Left cardiac atrium (tissue), 4 donors: ENCODE measurements at regions not wholly inside any gene's neighbourhood (a gene's known extent, or its start where the extent isn't known, plus 50 kb on each side); places are given as distances from the start of the nearest gene placed in this dataset.

Experiments
- ATAC-seq, 2 donors: fragments of 200-7000 bp; cut with Tn5 transposase; one replicate each; pipeline ENCODE4 v1.9.1; 2020; ENCODE audit warnings: mild to moderate bottlenecking in 2 of 2, moderate library complexity in 2 of 2
- DNase-seq: peaks from one replicate; pipeline ENCODE4 v3.0.0-alpha.2; 2020
- intact Hi-C, 2 donors: fragments of 100-400 bp; cut with DNase I; formaldehyde crosslinking; loops; one replicate each; pipeline versions ENCODE4 v1.14.1 to v1.15.1; 2022 to 2023
- donor health status: DM: no; HTN: yes; CAD: no.
- donor health status: DM: no; HTN: yes; CAD: no; lungs with severe emphysema.
- donor health status: DM: yes; HTN: yes; CAD: no.
- donor health status: Dilated cardiomyopathy.

DNA sequence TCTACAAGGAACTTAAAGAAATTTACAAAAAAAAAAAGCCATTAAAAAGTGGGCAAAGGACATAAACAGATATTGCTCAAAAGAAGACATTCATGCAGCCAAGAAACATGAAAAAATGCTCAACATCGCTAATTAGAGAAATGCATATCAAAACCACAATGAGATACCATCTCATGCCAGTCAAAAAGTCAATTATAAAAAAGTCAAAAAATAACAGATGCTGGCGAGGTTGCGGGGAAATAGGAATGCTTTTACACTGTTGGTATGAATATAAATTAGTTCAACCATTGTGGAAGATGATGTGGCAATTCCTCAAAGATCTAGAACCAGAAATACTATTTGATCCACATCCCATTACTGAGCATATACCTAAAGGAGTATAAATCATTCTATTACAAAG lies 411.9 kb upstream of the MARCKS start:
- intact Hi-C loops = no loop called here
- no peak for ATAC-seq
- no peak for DNase-seq

DNA sequence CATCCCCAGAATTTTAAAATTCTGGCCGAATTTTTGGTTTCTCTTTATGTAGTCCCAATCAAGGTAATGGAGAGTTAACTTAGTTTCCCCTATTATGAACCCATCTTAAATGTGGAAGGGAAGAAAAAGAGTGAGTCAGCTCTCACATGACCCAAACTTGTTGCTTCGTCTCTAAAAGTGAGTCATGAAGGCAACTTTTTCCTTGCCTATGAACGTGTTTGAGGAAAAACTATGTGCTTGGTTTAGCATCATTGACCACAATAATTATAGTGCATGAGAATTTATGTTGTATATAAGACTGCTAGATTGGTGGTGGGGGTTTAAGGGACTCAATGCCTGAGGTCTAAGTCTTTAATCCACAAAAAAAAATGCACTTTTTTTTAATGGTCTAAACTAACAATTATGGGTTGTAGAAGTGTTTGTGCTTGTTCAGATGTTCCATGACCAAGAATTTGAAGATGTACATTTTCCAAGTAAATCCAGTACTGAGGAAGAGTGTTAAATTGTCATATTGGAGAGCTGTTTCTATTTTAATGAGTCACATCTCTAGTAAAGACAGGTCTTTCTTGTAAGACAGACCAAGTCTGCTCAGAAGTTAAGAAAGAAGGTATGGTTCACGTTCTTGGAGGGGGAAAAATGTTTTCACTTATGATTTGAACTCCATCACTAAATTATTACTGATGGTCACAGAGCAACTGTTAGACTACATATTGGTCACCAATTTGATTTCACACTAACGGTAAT lies 409.9 kb upstream of the MARCKS start:
- DNase-seq (no peak), ATAC-seq (peak in 1 of 2 donors; percentile 72)
- intact Hi-C loops = no loop called here

DNA sequence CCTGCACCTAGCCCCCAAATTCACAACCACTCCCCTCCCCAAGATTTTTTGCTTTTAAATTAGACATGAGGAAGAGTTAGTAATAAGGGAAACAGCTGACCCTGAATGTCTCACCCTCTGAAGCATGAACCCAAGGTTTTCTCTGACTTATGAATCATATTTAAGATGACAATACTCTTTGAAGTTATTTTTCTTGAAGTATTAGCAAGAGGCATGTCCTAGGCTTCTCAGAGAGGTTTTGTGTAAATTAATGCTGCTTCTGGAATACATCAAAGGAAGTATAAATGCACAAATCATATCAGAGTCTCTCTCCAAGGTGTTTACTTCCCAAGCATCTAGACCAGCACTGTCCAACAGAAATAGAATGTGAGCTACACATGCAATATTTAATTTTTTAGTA lies 408.1 kb upstream of the MARCKS start:
- DNase-seq (no peak), ATAC-seq (no peak)
- intact Hi-C loops = no loop called here

DNA sequence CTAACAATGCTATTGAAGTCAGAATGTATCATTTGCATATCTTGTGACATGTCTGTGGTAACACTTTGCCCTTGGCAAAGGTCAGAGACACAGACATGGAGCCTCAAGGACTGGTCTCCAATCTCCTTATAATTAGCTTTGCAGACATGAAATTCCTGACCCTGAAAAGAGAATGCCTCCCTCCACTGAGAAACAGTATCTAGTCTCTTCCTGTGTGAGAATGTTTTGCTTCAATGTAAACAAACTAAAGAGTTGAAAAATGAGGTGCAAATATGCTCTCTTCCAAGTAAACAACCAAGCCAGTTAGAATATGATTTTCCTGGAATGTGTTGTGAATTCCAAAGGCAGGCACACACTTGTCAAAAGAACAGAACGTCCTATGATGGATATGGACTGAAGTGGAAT lies 407.1 kb upstream of the MARCKS start:
- ATAC-seq (no peak), DNase-seq (no peak)
- intact Hi-C loops = no loop called here

DNA sequence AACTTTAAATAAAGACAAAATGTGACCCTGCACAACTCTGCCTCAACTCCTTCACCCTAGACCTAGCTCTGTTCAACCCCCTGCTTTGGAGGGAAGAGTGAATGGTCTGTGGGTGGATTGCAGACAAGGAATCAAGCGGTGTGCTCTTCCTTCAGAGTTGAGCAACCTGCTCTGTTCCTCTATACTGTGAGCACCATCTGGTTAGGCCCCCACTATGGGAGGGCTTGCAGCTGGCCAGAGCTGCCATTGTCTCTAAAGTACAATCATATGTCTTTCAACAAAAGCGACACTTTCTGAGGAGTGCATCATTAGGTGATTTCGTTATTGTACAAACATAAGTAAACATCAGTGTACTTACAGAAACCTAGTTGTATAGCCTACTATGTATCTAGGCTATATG lies 406.1 kb upstream of the MARCKS start:
- intact Hi-C loops = no loop called here
- no peak for ATAC-seq
- no peak for DNase-seq

DNA sequence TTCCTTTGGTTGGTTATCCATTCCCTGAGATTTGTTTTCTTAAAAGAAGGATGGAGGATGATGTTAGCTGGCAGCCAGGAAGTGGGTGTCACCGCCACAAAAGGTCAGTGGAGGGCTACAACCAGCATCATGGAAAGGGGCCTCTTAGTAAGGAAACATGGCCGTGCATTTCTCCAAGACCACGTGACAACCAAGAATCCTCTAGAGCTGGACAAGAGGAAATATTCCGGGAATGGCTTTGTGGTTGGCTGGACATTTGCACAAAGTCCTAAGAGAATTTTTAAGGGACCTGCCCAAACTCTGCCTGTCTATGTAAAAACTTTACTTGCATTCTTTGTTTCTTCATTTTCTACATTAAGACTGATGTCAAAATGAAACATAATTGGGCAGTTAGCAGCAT lies 399.9 kb upstream of the MARCKS start:
- peak; percentile 59 for DNase-seq
- intact Hi-C loops = no loop called here
- peak; percentile 45 to 57 for ATAC-seq

DNA sequence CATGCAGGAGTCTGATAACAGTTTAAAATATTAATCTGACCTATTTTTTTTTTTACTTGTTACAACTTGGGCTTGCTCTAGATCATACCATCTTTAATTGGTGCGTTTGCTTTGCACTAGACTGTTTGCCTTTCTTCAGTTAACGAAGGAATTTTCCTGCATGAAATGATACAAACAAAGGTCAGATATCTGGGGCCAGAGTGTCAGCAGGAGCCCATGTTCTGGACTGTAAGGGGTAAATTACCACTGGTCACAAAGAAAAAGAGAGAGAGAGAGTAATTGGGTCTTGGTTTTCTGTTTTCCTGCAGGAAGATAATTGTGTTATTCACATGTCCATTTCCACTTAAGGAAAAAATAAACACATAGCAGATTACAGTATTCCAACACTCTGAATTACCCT lies 399.4 kb upstream of the MARCKS start:
- DNase-seq (no peak), ATAC-seq (no peak)
- intact Hi-C loops = no loop called here

DNA sequence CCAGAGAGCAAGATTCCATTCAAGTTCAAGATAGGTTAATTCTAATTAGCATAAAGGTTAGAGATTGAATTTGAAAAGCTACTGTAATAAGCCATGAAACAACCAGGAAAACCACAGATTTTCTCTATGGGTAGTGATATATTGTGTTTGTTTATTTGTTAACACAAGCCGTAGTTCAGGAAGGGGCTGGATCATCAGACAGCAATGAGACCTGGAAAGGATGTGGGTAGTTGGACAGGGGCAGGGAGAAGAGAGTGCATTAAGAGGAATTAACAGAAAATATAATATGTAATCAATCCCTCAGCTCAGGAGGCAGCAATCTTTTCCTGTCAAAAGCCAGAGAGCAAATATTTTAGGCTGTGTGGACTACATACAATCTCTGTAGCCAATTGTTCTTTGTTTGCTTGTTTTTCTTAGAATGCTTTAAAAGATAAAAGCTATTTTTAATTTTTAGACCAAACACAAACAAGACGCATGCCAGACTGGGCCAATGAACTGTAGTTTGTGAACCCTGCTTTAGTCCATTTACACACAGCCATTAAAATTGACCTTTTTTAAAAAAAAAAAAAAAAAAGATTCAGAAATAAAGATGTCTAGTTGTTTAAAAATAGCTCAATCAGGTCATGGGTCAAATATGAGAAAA lies 398.7 kb upstream of the MARCKS start:
- ATAC-seq = no peak
- intact Hi-C loops = no loop called here
- no peak for DNase-seq

DNA sequence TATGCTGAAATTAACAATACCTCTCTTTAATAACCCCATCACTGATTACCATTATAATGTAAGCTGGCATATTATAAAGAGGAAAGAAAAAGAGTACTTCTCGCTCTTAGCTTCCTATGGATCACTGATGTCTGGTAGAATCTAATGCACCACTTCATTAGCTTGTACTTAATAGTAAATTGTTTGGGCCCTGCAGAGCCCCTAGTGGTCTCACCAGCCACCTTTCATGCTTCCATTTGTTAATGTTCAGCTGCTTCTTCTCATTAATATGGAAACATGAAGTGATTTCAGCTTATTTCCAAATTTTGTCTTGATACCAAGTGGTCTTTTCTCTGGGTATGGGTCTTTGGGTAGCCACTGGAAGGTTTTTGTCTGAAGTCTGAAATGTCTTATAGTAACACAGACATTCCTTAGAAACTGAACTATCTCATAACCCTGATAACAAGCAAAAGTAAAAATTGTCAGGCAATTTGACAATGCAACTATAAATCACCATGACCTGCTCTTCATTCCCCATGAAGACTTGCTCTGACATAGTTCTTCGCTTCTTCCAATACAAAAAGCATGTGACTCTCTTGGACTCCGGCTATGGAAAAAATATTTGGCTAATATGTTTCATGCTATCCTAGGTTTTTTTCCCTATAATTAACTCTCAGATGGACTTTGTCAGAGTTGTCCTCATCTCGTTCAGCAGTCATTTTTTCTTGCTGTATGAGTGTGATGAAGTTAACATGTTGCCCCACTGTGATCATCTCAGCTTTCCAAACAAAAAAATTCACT lies 395.8 kb upstream of the MARCKS start:
- no peak for DNase-seq
- ATAC-seq = no peak
- intact Hi-C loops = no loop called here

DNA sequence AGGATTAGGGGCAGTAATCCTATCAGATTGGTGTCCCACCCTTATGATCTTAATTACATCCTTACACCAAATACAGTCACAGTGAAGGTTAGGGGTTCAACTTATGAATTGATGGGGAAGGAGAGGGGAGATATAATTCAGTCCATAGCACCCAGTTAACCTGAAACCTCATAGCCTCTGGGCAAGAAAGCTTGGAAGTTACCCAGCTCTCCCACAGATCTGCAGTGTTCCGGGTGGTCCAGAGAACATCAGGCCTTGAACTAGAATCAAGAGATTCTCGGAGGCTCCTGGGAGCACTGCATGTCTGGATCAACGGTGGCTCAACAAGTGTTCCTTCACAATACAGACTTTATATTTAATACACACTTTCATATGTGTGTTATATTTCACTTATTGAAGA lies 392.6 kb upstream of the MARCKS start:
- ATAC-seq (no peak), DNase-seq (no peak)
- intact Hi-C loops = no loop called here

DNA sequence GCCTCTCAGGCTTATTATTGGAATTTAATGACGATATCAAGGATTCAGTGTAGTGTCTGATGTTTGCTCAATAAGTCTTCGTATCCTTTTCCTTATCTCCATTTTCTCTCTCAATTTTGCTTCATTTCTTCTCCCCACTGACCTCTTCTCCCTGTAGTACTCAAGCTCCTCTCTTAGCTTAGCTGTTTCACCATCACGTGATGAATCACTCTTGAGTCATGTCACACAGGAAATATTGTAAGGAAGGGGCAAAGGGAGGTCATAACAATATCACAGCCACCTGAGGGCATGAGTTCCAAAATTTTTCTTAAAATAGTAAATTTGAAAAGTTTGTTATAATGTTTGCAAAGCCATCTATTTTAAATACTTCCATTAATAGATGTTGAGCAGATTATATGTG lies 392.2 kb upstream of the MARCKS start:
- intact Hi-C loops = no loop called here
- peak in 1 of 2 donors; percentile 66 for ATAC-seq

DNA sequence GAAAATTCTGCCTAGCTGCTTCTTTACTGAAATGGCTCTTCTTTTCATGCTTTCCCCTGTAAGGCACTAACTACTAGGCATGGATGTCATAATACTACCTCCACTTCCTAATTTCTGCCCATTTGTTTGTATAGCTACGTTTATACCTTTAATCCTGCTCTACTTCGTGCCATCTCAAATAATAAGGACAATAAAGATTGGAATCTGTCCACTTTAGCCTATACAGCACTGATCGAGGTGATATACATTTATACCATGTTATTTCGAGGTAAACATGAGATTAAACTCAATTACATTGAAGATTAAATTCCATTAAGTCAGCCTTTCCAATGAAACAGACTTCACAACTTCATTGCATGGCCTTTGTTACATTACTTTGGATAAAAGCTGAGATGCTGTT lies 390.6 kb upstream of the MARCKS start:
- no peak for DNase-seq
- no peak for ATAC-seq
- intact Hi-C loops = no loop called here

More for the DNA sequence above, 392.2 kb upstream of the MARCKS start:
- no peak for DNase-seq

DNA sequence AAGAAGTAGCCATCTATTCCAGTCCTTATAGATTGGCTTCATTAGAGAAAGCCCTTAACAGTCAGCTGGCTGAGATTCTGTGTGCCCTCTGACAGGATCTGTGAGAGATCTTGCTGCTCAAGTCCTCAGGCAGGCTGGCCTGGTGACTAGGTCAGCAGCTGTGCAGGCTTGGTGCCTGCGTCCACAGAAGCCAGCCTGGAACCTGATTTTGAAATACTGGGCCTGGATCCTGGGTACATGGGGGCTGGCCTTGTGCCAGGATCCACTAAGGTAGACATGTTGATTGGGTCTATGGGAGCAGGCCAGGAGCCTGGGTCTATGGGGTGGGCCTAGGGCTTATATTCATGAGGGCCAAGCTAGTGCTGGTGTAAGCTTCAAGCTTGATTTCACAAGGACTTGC lies 381.8 kb upstream of the MARCKS start:
- no peak for DNase-seq
- intact Hi-C loops = no loop called here

DNA sequence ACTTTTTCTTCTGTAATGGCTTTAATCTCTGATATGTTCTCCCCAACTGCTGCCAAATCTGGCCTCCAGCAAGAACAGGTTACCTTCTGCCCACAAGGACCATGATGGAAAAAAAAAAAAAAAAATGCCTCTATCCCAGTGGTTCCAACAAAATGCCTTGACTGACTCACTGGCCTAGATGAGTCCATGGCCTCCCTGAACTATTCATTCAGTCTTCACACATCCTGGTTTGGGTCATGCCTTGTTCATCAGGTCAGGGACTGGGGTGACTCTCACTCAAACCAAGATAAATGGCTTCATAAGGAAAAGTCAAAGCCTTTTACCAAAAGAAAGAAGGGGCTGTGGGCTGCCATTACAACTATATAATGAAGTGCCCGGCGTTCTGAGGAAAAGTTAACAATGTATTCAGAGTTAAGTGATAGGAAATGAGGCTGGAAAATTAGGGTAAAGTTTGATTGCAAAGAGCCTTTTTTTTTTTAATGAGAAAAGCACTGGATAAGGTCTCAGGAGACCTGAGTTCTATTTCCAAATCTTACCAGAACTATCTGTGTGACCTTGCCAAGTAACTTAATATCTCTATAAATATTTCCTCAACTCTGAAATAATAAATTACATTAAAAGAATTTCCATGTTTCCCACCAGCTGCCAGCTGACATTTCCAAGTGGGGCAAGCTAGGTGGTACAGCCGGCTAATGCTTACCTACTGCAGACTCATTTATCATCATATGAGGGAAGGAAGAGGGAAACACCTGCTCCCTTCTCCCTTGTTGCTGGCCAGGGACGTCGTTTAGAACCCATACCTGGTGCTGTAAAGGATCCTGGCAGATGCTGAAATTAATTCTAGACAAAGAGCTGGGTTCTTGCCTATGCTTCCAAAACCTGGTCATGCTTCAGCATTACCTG lies 380.0 kb upstream of the MARCKS start:
- ATAC-seq = no peak
- intact Hi-C loops = no loop called here
- DNase-seq = no peak

More for the DNA sequence above, 381.8 kb upstream of the MARCKS start:
- no peak for ATAC-seq

DNA sequence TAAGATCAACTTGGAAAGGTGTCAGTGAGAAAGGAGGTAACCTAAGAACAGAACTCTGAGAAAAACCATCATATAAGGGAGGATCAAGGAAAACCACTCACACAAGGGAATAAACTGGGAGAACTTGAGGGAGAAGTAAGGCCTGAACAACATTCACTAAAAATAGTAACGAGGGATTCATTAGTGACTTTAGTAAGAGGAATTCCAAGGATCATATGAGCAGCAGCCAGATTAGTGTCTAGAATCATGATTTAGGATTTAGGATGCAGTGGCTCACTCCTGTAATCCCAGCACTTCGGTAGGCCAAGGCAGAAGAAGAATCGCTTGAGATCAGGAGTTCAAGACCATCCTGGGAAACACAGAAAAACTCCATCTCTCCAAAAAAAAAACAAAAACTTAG lies 376.5 kb upstream of the MARCKS start:
- no peak for DNase-seq
- ATAC-seq = no peak
- intact Hi-C loops = no loop called here

DNA sequence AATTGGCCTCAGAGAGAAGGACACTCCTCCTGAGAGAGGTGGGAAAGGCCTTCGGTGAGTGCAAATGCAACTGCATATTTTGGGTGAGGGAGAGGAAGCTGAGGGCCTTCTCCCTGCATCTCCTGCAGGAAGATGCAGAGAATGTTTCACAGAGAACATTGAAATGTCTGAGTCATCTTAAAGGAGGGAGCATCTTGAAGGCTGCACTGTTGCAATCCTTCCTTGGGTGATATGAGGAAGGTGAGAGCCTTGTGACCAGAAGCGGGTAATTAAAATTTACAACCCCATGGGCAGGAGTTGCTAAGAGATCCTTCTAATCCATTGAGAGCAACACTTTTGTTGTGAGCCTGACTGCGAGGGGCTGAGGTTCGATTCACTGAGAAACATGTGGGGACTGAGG lies 375.7 kb upstream of the MARCKS start:
- no peak for DNase-seq
- intact Hi-C loops = no loop called here
- no peak for ATAC-seq

DNA sequence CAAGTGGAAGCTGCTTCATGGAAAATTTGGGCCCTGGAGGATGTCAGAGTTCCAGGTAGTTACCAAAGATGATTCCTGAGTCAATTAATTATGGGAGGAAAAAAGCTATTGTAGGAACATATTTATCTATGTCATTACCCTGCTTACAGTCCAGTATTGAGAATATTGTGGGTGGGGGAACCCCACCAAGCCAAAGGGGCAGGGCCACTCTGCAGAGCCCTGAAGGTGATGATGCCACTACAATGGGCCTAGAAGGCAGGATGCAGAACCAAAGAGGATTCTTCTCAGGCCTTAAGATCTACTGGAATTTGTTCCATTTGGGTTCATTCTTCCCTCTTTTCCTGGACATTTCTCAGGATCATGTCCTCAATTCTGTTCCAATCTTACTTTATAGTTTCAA lies 375.2 kb upstream of the MARCKS start:
- DNase-seq (no peak), ATAC-seq (no peak)
- intact Hi-C loops = no loop called here

DNA sequence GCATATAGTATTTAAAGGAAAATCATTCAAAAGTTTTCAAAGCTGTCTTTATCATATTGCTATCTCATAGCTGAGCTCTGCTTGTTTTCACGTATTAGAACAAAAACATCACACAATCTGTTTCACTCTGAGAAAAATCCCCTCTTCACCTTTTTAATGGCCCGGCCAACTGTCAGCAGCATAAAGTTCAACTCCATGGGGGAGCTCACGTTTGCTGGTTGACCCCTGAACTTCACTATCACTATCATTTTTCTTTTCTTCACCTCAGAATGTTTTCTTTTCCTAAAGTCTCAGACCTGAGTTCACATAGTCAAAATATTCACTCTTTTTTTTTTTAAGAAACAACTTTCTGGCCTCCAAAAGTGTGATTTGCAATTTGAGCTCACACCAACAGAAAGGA lies 374.4 kb upstream of the MARCKS start:
- DNase-seq (no peak), ATAC-seq (no peak)
- intact Hi-C loops = no loop called here

DNA sequence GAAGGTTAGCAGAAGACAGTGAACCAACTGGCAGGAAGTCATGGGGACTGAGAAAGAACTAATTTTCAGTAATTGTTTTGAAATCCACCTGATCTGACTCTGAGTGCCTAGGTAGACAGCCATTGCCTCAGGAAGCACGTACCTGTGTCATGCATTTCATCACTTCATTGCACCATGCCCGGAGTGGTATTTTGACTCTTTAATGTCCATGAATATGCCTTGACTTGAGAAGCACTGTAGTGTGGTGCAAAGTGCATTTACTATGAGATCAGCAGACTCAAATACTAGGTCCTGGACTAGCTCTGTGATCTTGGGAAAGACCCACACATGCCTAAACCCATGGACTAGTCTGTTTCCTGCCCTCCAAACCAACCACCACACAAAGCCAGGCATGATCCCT lies 370.9 kb upstream of the MARCKS start:
- no peak for ATAC-seq
- intact Hi-C loops = no loop called here
- DNase-seq = no peak
